A549 (cell line): ENCODE measurements at regions not wholly inside any gene's neighbourhood (a gene's known extent, or its start where the extent isn't known, plus 50 kb on each side); places are given as distances from the start of the nearest gene placed in this dataset.

Experiments used
- CHD2 ChIP-seq: fragments of 150-350 bp; IDR thresholded peaks from 2 replicates; pipeline ENCODE4 v1.6.1; 2014; ENCODE audit warnings: low read length; ENCODE audit not compliant: partially characterized antibody
- JUN ChIP-seq, 2 experiments: fragments of >200 bp; sonication (Bioruptor Twin); formaldehyde crosslinking; IDR thresholded peaks; 2 replicates in 1 of 2; 3 replicates in 1 of 2; pipeline ENCODE4 v1.6.1; 2016 to 2017
- TF ChIP-seq, protein P1 (sequence below): IDR thresholded peaks from 2 replicates; pipeline ENCODE4 v1.6.1; 2012

DNA sequence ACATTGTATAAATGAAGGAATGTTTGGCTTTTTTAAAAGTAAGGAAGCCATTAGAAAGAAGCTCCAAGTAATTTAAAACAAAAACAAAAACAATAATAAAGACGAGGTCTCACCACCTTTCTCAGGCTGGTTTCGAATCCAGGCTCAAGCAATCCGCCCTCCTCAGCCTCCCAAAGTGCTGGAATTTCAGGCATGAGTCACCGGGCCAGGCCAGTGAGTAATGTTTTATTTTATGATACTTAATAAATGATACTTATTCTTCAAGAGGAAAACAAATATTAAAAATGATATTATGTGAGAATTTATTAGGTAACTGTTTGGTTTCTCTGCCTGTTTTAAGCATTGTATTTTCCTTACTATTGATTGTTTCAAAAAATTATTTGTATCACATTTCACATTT lies 201.4 kb upstream of the BRINP3 start:
- no peak for TF ChIP-seq CHD2
- no peak for TF ChIP-seq JUN (IDR thresholded peaks at IDR 0.05)
- TF ChIP-seq, protein P1, sequence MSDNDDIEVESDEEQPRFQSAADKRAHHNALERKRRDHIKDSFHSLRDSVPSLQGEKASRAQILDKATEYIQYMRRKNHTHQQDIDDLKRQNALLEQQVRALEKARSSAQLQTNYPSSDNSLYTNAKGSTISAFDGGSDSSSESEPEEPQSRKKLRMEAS = no peak
